Activated naive CD4-positive, alpha-beta T cell treated with anti-CD3 and anti-CD28 coated beads, Interleukin-2, amount 50 U/mL, for 72 hours (primary cell): ENCODE measurements at regions not wholly inside any gene's neighbourhood (a gene's known extent, or its start where the extent isn't known, plus 50 kb on each side); places are given as distances from the start of the nearest gene placed in this dataset.

Experiments used
- ATAC-seq, 2 donors: fragments of 150-1000 bp; cut with Tn5 transposase; 2 replicates each; pipeline ENCODE4 v1.10.0; 2021; ENCODE audit warnings: mild to moderate bottlenecking in 2 of 2, moderate library complexity in 2 of 2
- DNase-seq, 2 donors: peaks; one replicate each; pipeline ENCODE4 v3.0.0; 2021 to 2022; ENCODE audit warnings: low spot score in 2 of 2
- H3K27ac Mint-ChIP-seq, 2 donors: one replicate each; pipeline ENCODE4 v1.8.0; 2022; ENCODE audit warnings: mild to moderate bottlenecking in 2 of 2, mixed read lengths in 2 of 2
- H3K36me3 Mint-ChIP-seq, 2 donors: one replicate each; pipeline ENCODE4 v1.8.0; 2022; ENCODE audit warnings: mixed read lengths in 2 of 2
- H3K9me3 Mint-ChIP-seq, 2 donors: one replicate each; pipeline ENCODE4 v1.8.0; 2022; ENCODE audit warnings: mixed read lengths in 2 of 2

DNA sequence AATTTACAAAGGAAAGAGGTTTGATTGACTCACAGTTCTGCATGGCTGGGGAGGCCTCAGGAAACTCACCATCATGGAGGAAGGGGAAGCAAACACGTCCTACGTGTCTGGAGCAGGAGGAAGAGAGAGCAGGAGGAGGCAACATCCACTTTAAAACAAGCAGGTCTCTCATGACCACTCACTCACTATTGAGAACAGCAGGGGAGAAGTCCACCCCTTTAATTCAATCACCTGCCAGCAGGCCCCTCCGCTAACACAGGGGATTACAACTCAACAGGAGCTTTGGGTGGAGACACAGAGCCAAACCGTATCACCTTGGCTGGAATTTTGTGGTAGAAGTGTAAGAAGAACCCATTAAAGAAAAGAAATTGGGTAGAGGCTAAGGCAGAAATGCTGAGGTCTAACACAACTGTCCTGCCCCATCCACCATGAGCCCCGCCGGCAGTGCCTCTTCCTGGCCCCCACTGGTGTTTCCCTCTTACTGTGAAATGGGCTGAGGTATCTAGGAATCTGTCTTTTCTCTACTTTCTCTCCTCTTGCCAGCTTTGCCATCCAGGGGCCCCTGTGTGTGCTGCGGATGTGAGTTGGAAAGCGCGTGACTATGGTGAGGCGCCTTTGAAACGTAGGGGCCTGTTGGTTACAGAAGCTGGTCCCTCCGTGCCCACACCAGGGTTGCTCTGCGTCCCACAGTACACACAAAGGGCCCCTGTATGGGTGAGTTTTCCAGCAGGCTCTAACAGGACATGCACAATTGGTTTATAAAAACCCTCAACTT, 108.0 kb upstream of the TMEM132D start:
- Mint-ChIP-seq H3K36me3 (no peaks in the 10 kb centered on the region), H3K9me3 (no peaks in the 10 kb centered on the region), H3K27ac (no peak overlapping the region)
- no peak for ATAC-seq
- no peak for DNase-seq

GRCh38 chr12:130013771-130014484, 110.1 kb upstream of the TMEM132D start:
- ATAC-seq (peak; percentile 48 to 84), DNase-seq (peak in 1 of 2 donors; percentile 59)
- Mint-ChIP-seq H3K9me3 (no peaks in the 10 kb centered on the region), H3K36me3 (no peaks in the 10 kb centered on the region), H3K27ac (no peak overlapping the region)

DNA sequence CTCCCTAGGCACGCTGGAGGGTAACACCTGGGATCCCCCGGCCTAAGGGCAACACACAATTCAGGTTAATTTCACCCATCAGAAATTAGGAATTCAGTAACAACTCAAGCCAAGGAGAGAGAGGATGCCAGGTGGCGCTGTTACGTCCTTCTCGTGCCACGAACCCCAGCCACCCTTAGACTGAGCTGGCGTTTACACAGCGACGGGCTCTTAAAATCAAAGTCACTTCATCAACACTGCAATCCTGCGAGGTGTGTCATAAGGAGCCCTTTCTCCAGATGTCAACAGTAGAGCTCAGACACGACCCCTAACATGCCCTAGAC, 110.6 kb upstream of the TMEM132D start:
- no peak overlapping the region for H3K27ac Mint-ChIP-seq
- DNase-seq = no peak
- H3K36me3 Mint-ChIP-seq = no peaks in the 10 kb centered on the region

DNA sequence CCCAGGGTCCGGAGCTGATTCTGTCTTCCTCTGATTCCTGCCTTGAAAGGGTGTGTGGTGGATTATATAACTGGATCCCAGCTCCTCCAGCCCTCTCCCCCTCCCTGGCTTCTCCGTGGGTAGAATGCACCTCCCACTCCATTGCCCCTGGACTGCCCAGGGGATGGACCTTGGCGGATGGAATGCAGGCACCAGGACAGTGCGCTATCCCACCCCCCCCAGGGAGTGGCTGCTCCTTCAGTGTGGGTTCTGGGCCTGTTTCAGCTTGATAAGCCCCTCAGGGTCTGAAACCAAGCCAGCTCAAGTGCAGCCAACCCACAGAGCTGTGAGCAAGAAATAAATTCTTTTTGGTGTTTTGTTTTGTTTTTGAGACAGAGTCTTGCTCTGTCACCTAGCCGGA, 112.4 kb upstream of the TMEM132D start:
- Mint-ChIP-seq H3K9me3 (no peaks in the 10 kb centered on the region), H3K27ac (no peak overlapping the region), H3K36me3 (no peaks in the 10 kb centered on the region)
- DNase-seq (no peak), ATAC-seq (no peak)

More for the DNA sequence above, 110.6 kb upstream of the TMEM132D start:
- peak in 1 of 2 donors; percentile 26 for ATAC-seq
- no peaks in the 10 kb centered on the region for H3K9me3 Mint-ChIP-seq

GRCh38 chr12:130016986-130017385, 113.2 kb upstream of the TMEM132D start:
- ATAC-seq (no peak), DNase-seq (no peak)
- Mint-ChIP-seq H3K9me3 (no peaks in the 10 kb centered on the region), H3K27ac (no peak overlapping the region), H3K36me3 (no peaks in the 10 kb centered on the region)

DNA sequence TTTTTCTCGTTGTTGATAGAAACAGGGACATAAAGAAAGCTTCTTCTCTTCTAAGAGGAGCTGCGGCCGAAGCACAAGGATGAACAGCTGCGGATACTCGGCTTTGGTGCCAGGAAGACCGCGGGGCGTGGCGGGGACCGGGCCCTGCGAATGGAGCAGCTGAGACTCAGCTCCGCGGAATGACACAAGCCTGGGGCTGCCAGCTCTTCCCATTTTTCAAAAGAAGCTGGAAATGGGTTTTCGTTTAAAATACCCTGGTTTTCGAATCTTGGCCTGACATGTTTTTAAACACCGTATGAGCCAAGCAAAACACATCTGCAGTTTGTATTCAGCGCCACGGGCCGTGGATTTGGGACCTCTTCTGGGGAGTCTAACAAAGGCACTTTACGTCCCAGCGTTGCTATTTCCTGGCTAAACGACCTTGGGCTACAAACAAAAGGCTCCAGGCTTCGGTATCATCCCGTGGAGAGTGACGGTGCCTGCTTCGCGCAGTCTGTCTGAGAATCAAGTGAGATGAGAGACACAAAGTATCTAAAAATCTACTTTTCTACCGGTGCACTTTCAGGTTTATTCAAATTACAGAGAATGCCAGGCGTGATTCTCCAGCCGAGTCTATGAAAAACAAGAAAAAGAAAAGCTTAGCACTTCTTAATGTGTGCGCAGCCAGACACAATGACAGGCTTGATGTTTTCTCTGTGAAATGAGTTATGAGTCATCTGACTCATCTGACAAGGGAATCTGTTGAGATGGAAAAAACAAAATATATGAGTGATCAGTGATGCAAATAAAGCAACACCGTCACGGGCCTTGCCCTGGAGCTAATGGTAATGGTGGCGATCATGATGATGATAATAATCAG, 114.0 kb upstream of the TMEM132D start:
- Mint-ChIP-seq H3K27ac (no peak overlapping the region), H3K36me3 (no peaks in the 10 kb centered on the region), H3K9me3 (no peaks in the 10 kb centered on the region)
- ATAC-seq (no peak), DNase-seq (no peak)

GRCh38 chr12:130018614-130019013, 114.8 kb upstream of the TMEM132D start:
- Mint-ChIP-seq H3K27ac (no peak overlapping the region), H3K36me3 (no peaks in the 10 kb centered on the region), H3K9me3 (no peaks in the 10 kb centered on the region)
- DNase-seq (no peak), ATAC-seq (no peak)

DNA sequence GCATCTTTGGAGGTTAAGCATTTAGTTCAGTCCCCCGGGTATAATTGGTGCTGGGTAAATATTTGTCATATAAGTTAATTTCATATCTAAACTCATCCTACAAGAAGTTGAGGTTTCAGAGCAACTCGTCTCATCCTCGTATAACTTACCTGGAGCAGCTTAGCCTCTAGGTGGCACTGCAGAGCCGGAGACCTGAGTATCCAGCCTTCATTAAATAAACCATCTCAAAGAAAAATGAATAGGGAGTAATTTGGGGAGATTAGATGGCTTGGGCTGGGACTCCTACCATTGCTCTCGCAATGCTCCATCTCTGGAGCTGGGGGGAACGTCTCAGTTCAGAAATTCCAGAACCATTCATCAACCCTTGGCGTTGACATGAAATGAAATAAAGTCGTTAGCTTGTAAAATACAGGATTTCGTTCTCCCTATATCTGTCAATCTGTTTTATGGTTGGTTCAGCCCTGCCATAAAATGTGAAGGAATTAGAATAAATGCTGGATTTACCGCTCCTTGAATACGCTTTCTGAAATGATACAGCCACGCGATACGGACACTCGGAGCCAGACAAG, 122.9 kb upstream of the TMEM132D start:
- Mint-ChIP-seq H3K9me3 (no peaks in the 10 kb centered on the region), H3K36me3 (no peaks in the 10 kb centered on the region), H3K27ac (no peak overlapping the region)
- DNase-seq = peak in 1 of 2 donors; percentile 56
- no peak for ATAC-seq

DNA sequence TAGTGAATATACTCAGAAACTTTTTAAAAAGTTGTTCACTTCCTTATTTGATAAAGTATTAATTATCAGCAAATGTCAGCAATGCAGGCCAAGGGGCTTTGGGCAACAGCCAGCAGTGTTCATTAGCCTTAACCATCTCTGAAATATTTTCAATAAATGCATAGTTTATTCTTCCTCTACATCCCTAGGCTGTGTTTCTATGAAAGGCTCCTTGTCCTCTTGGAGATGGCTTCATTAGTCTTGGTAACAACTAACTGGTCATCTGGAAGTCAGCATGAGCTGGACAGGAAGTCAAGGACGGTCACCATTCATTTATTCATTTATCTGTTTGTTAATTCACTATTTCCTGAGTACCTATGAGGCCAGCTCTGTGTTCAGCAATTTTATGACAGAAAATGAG, 124.0 kb upstream of the TMEM132D start:
- H3K36me3 Mint-ChIP-seq = no peaks in the 10 kb centered on the region
- DNase-seq (no peak), ATAC-seq (no peak)
- no peaks in the 10 kb centered on the region for H3K9me3 Mint-ChIP-seq
- no peak overlapping the region for H3K27ac Mint-ChIP-seq

GRCh38 chr12:130029151-130029550, 125.3 kb upstream of the TMEM132D start:
- Mint-ChIP-seq H3K27ac (no peak overlapping the region), H3K9me3 (no peaks in the 10 kb centered on the region), H3K36me3 (no peaks in the 10 kb centered on the region)
- DNase-seq (no peak), ATAC-seq (no peak)

DNA sequence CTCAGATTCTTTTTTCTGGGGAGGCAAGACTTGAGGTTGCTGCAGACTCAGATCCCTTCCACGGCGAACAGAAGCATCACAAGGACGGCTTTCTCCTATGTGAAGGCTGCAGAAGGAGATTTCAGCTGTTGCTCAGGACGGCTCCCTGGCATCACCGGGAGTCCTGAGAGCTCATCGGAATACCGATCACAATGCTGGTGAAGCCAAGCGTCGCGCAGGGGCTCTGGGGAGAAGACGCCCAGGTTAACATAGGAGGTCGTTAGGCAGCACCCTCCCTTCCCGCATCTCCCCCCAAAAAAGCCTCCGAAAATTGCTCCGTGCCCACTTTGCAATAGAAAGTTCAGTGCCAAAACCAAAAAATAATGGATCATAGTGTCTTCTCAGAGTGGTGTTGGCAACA, 127.2 kb upstream of the TMEM132D start:
- DNase-seq (no peak), ATAC-seq (no peak)
- Mint-ChIP-seq H3K36me3 (no peaks in the 10 kb centered on the region), H3K9me3 (no peaks in the 10 kb centered on the region), H3K27ac (no peak overlapping the region)

- Mint-ChIP-seq H3K9me3 (no peaks in the 10 kb centered on the region), H3K36me3 (no peaks in the 10 kb centered on the region), H3K27ac (no peak overlapping the region)
- ATAC-seq (peak in 1 of 2 donors; percentile 61), DNase-seq (peak in 1 of 2 donors; percentile 83)
Measured at GRCh38 chr12:130031571-130032189, 127.9 kb upstream of the TMEM132D start.

DNA sequence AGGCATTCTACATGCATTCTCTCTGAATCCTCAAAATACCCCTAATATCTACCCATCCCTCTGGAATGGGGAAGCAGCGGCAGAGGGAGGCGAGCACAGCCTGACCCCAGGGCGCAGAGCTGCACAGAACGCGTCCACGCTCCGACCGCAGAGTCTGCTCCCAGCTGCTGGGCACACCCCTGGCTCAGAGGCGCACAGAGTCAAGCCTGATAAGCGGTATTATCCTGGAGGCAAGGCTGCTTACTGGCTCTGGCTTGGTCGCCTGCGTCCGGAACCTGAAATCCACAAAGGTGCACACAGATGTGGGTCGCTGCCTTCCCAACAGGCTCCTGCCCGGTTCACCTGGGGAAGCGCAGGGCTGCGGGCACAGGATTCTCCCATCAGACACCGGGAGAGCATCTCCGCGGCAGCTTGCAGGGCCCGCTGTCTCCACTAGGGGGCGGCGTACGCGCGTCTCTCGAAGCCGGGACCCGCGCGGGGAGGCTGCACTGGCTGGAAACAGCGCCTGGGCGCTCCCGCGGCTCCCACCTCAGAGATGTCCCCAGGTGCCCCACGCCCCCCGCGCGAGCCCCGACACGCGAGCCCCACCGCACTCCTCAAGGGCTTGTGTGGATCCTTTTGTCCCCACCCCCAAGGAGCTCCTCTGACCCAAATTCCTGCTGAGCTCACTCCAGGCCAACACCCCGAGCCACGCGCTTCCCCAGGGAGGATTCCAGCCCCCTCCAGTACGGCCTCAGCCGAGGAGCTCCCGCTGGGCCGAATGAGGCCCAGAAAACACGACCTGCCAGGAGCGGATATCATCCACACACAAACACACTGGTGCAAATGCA, 120.1 kb upstream of the FZD10 start:
- peaks cover 6 to 8% of the 10 kb centered on the region in 2 donors for H3K9me3 Mint-ChIP-seq
- ATAC-seq = peak; percentile 41 to 83
- no peak overlapping the region for H3K27ac Mint-ChIP-seq
- peak in 1 of 2 donors; percentile 82 for DNase-seq
- peaks cover 0 to 5% of the 10 kb centered on the region in 2 donors for H3K36me3 Mint-ChIP-seq

GRCh38 chr12:130043685-130044406, 118.4 kb upstream of the FZD10 start:
- peaks cover 0 to 5% of the 10 kb centered on the region in 2 donors for H3K36me3 Mint-ChIP-seq
- ATAC-seq = no peak
- DNase-seq = no peak
- H3K9me3 Mint-ChIP-seq = peaks cover 6 to 8% of the 10 kb centered on the region in 2 donors
- H3K27ac Mint-ChIP-seq = no peak overlapping the region

DNA sequence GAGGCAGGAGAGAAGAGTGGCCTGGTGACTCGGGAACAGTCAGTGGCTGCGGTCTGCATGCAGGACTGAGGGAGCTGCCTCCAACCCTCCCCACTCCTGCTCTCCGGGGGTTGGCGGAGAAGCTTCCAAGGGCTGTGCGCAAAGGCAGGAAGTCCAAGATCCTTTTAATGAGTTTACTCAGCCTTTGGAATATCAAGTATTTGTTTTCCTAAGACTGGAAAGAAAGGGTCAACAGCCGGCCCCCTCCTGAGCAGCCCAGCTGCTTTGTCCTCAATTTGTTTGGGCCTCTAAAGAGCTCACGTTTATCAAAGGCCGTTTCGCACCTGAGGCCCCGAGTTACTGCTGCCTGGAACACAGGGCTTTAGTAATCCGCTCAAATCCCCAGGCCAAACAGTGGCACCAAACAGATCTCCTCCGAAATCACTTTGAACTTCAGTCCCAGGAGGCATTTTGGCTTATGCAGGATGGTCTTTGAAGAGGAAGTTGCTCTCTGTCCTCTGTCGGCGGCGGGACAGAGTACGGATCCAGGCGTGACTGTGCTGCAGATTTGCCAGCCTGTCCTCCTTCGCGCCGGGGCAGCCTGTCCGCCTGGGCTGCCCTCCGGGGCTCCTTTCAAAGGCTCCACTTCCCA, 117.2 kb upstream of the FZD10 start:
- no peak for ATAC-seq
- H3K27ac Mint-ChIP-seq = no peak overlapping the region
- H3K9me3 Mint-ChIP-seq = peaks cover 6 to 8% of the 10 kb centered on the region in 2 donors
- DNase-seq = no peak
- H3K36me3 Mint-ChIP-seq = peaks cover 0 to 5% of the 10 kb centered on the region in 2 donors
